CD4-positive, alpha-beta memory T cell (primary cell): ENCODE measurements at regions not wholly inside any gene's neighbourhood (a gene's known extent, or its start where the extent isn't known, plus 50 kb on each side); places are given as distances from the start of the nearest gene placed in this dataset.

ENCODE experiments used
- CTCF ChIA-PET: fragments of 350-600 bp; sonication (Branson Sonifier 250); formaldehyde crosslinking; loops from one replicate; lab custom pipeline; 2021; ENCODE audit warnings: inconsistent platforms; ENCODE audit not compliant: partially characterized antibody; lab: Charles Lee
- POLR2A ChIA-PET: fragments of 350-600 bp; sonication (Branson Sonifier 250); formaldehyde crosslinking; loops from one replicate; lab custom pipeline; 2021; ENCODE audit not compliant: partially characterized antibody; lab: Charles Lee
- DNase-seq, 5 donors: peaks; one replicate each; pipeline versions ENCODE4 v3.0.0 to v3.0.0-alpha.2; 2020 to 2022; ENCODE audit warnings: mixed read lengths in 1 of 5
- H3K27ac ChIP-seq: one replicate; pipeline ENCODE4 v1.7.0; 2013; ENCODE audit warnings: low read depth, low read length
- H3K27me3 ChIP-seq: 2 replicates; pipeline ENCODE4 v1.7.0; 2013; ENCODE audit warnings: mild to moderate bottlenecking, low read length, moderate library complexity; ENCODE audit not compliant: insufficient read depth
- H3K36me3 ChIP-seq: 2 replicates; pipeline ENCODE4 v1.7.0; 2013; ENCODE audit warnings: mild to moderate bottlenecking, low read length, moderate library complexity; ENCODE audit not compliant: insufficient read depth
- H3K4me1 ChIP-seq: 2 replicates; pipeline ENCODE4 v1.7.0; 2013; ENCODE audit warnings: mild to moderate bottlenecking, low read length, moderate library complexity; ENCODE audit not compliant: insufficient read depth
- H3K4me3 ChIP-seq, 2 donors: one replicate each; pipeline ENCODE4 v1.7.0; 2013; ENCODE audit warnings: low read length in 2 of 2, mild to moderate bottlenecking in 1 of 2
- H3K9me3 ChIP-seq, 2 donors: one replicate each; pipeline ENCODE4 v1.7.0; 2013; ENCODE audit warnings: low read length in 2 of 2, control low read depth in 1 of 2; ENCODE audit not compliant: control insufficient read depth in 1 of 2
- H3K27ac Mint-ChIP-seq, 7 donors: one replicate each; pipeline ENCODE4 v1.8.0; 2020 to 2021; ENCODE audit warnings: mixed read lengths in 7 of 7, mild to moderate bottlenecking in 6 of 7, inconsistent platforms in 3 of 7, moderate library complexity in 3 of 7
- H3K27me3 Mint-ChIP-seq, 2 donors: one replicate each; pipeline ENCODE4 v1.8.0; 2020 to 2021; ENCODE audit warnings: mixed read lengths in 2 of 2
- H3K36me3 Mint-ChIP-seq, 2 donors: one replicate each; pipeline ENCODE4 v1.8.0; 2020 to 2021; ENCODE audit warnings: mixed read lengths in 2 of 2, inconsistent platforms in 1 of 2, mild to moderate bottlenecking in 1 of 2
- H3K4me1 Mint-ChIP-seq, 4 donors: one replicate each; pipeline ENCODE4 v1.8.0; 2020 to 2021; ENCODE audit warnings: mixed read lengths in 4 of 4, mild to moderate bottlenecking in 1 of 4
- H3K4me3 Mint-ChIP-seq, 8 donors: one replicate each; pipeline ENCODE4 v1.8.0; 2020 to 2021; ENCODE audit warnings: mixed read lengths in 8 of 8, mild to moderate bottlenecking in 7 of 8, moderate library complexity in 6 of 8, inconsistent platforms in 3 of 8
- H3K9me3 Mint-ChIP-seq, 8 donors: one replicate each; pipeline ENCODE4 v1.8.0; 2020 to 2021; ENCODE audit warnings: mixed read lengths in 8 of 8, mild to moderate bottlenecking in 5 of 8, inconsistent platforms in 3 of 8, moderate library complexity in 1 of 8
- intact Hi-C: fragments of 100-400 bp; cut with micrococcal nuclease; formaldehyde crosslinking; loops from one replicate; pipeline ENCODE4 v1.15.1; 2023

DNA sequence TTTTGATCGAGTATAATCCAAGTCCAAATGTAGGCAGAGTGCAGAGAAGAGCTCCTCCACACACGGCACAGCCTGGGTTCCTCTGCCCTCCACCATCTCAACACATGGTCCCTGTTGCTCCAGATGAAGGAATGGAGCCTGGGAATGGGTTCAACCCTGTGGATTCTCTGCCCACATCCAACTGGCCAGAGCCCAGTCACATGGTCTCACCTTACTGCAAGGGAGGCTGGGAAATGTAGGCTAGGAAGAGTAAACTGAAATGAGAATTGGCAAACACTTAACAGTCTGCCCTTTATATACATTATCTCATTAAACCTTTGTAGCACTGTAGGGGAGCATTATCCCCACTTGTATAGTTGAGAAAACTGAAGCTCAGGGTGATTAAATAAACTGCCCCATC, 60.1 kb upstream of the RAB4A start:
- POLR2A ChIA-PET, result no interaction called here
- Histone ChIP-seq H3K36me3 (no peaks in the 10 kb centered on the region), H3K27me3 (no peaks in the 10 kb centered on the region), H3K27ac (no peak overlapping the region), H3K4me3 (no peak overlapping the region), H3K9me3 (no peaks in the 10 kb centered on the region), H3K4me1 (no peaks in the 10 kb centered on the region)
- intact Hi-C loops, result no loop called here
- Mint-ChIP-seq H3K27me3 (peaks cover 0 to 2% of the 10 kb centered on the region in 2 donors), H3K9me3 (peaks cover 0 to 2% (median 0%) of the 10 kb centered on the region in 8 donors), H3K4me1 (peaks cover 0 to 10% (median 0%) of the 10 kb centered on the region in 4 donors), H3K4me3 (no peak overlapping the region), H3K27ac (no peak overlapping the region), H3K36me3 (no peaks in the 10 kb centered on the region)
- no peak for DNase-seq
- CTCF ChIA-PET, result interaction anchor here (1.5 kb wide), 1 partner anchor 547 kb away, joined by 4 read pairs; no protein-coding TSS in a partner anchor

DNA sequence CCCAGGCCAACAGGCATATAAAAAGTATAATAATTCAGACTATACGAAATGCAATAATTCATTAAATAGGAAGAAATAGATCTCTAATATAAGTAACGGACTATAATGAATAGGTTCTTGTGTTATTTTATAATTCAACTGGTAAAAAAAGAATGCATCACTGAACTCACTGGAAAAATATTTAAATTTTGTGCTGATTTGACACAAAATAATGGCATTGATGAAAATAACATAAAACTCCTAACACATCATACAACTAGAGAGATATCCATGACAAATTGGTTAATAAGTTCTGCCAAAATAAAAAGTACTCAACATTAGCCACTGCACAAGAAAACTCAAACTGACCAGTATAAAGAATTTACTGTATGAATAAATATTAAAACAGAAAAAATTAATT, 57.1 kb upstream of the RAB4A start:
- no peak for DNase-seq
- no peaks in the 10 kb centered on the region for H3K36me3 Mint-ChIP-seq
- no peaks in the 10 kb centered on the region for H3K9me3 Mint-ChIP-seq
- POLR2A ChIA-PET, result no interaction called here
- intact Hi-C loops, result no loop called here
- Histone ChIP-seq H3K27ac (no peak overlapping the region), H3K27me3 (no peaks in the 10 kb centered on the region), H3K36me3 (no peaks in the 10 kb centered on the region), H3K9me3 (no peaks in the 10 kb centered on the region), H3K4me3 (no peak overlapping the region), H3K4me1 (no peaks in the 10 kb centered on the region)
- H3K4me3 Mint-ChIP-seq, result no peak overlapping the region
- CTCF ChIA-PET, result no interaction called here
- no peak overlapping the region for H3K27ac Mint-ChIP-seq
- peaks cover 0 to 2% (median 0%) of the 10 kb centered on the region in 4 donors for H3K4me1 Mint-ChIP-seq
- peaks cover 1 to 3% of the 10 kb centered on the region in 2 donors for H3K27me3 Mint-ChIP-seq

DNA sequence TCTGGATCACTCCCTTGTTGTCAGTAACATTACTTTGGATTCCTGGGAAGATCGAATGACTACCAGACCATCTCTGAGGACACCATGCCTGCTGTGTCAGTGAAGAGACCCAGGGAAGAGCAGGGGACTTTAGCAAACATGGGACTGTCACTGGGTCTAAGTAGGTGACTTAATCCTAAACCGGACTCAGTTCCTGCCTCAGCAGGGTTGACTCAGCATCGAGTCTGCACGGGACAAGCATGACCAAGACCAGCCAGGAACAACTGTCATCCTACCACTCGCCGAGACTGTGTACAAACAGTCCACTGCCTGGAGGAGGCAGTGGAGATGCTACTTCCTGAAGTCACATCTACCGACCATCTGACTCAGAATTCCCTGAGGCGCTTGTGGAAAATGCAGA, 53.2 kb upstream of the RAB4A start:
- Histone ChIP-seq H3K27me3 (no peaks in the 10 kb centered on the region), H3K4me3 (no peak overlapping the region), H3K4me1 (no peaks in the 10 kb centered on the region), H3K27ac (no peak overlapping the region), H3K9me3 (no peaks in the 10 kb centered on the region), H3K36me3 (no peaks in the 10 kb centered on the region)
- DNase-seq, result no peak
- ChIA-PET POLR2A (no interaction called here), CTCF (interaction anchor here (1.2 to 1.4 kb wide), 2 partner anchors 9 to 481 kb away, joined by 3 to 6 read pairs; no protein-coding TSS in a partner anchor)
- Mint-ChIP-seq H3K4me1 (peaks cover 0 to 3% (median 2%) of the 10 kb centered on the region in 4 donors), H3K27ac (no peak overlapping the region), H3K27me3 (peaks cover 1 to 3% of the 10 kb centered on the region in 2 donors), H3K4me3 (no peak overlapping the region), H3K9me3 (no peaks in the 10 kb centered on the region), H3K36me3 (no peaks in the 10 kb centered on the region)
- intact Hi-C loops, result no loop called here

DNA sequence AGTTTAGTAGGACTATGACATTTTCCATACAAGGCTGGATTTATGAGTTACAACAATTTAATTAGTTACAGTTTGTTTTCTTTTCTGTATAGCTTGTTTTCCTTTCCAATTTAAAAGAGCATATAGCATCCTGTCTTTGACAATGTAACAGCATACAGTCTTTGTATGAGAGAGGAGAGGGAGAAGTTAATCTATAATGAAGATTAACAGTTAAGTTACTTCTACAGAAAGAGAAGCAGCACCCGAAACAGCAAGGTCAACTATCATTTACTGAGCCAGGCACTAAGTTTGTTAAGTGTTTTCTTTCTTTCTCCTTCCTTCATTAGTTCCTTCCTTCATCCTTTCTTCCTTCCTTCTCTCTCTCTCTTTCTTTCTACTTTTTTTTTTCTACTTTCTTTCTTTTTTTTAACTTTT, 52.3 kb upstream of the RAB4A start:
- Mint-ChIP-seq H3K4me3 (no peak overlapping the region), H3K27ac (no peak overlapping the region), H3K27me3 (peaks cover 1 to 3% of the 10 kb centered on the region in 2 donors), H3K9me3 (no peaks in the 10 kb centered on the region), H3K36me3 (no peaks in the 10 kb centered on the region), H3K4me1 (peaks cover 0 to 3% (median 2%) of the 10 kb centered on the region in 4 donors)
- no peak overlapping the region for H3K4me3 ChIP-seq
- no peaks in the 10 kb centered on the region for H3K36me3 ChIP-seq
- H3K27me3 ChIP-seq, result no peaks in the 10 kb centered on the region
- no peaks in the 10 kb centered on the region for H3K4me1 ChIP-seq
- no peak for DNase-seq
- no peak overlapping the region for H3K27ac ChIP-seq
- no peaks in the 10 kb centered on the region for H3K9me3 ChIP-seq
- CTCF ChIA-PET, result interaction anchor here (1.2 to 1.4 kb wide), 2 partner anchors 9 to 482 kb away, joined by 3 to 6 read pairs; no protein-coding TSS in a partner anchor
- POLR2A ChIA-PET, result no interaction called here
- intact Hi-C loops, result no loop called here

DNA sequence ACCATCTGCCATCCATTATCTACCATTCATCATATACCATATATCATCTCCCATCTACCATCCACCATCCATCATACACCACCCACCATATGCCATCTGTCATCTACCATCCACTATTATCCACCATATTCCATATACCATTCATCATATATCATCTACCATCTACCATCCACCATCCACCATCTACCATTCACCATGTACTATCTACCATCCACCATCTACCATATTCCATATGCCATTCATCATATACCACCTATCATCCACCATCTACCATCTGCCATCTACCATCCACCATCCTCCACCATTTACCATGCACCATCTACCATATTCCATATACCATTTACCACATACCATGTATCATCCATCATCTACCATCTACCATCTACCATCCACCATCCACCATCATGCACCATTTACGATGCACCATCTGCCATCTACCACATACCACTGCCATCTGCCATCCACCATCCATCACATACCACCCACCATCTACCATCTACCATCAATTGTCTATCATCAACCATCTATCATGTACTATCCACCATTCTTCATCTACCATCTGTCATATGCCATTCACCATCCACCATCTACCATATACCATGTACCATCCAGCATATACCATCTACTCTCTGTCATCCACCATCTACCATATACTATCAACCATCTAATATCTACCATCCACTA, 50.6 kb upstream of the RAB4A start:
- intact Hi-C loops, result no loop called here
- Histone ChIP-seq H3K27me3 (no peaks in the 10 kb centered on the region), H3K27ac (no peak overlapping the region), H3K4me1 (no peaks in the 10 kb centered on the region), H3K4me3 (no peak overlapping the region), H3K36me3 (no peaks in the 10 kb centered on the region), H3K9me3 (no peaks in the 10 kb centered on the region)
- no peak overlapping the region for H3K27ac Mint-ChIP-seq
- CTCF ChIA-PET, result no interaction called here
- no peaks in the 10 kb centered on the region for H3K36me3 Mint-ChIP-seq
- no peaks in the 10 kb centered on the region for H3K9me3 Mint-ChIP-seq
- H3K27me3 Mint-ChIP-seq, result peaks cover 1 to 3% of the 10 kb centered on the region in 2 donors
- DNase-seq, result no peak
- H3K4me1 Mint-ChIP-seq, result peaks cover 0 to 3% (median 2%) of the 10 kb centered on the region in 4 donors
- H3K4me3 Mint-ChIP-seq, result no peak overlapping the region
- POLR2A ChIA-PET, result no interaction called here

DNA sequence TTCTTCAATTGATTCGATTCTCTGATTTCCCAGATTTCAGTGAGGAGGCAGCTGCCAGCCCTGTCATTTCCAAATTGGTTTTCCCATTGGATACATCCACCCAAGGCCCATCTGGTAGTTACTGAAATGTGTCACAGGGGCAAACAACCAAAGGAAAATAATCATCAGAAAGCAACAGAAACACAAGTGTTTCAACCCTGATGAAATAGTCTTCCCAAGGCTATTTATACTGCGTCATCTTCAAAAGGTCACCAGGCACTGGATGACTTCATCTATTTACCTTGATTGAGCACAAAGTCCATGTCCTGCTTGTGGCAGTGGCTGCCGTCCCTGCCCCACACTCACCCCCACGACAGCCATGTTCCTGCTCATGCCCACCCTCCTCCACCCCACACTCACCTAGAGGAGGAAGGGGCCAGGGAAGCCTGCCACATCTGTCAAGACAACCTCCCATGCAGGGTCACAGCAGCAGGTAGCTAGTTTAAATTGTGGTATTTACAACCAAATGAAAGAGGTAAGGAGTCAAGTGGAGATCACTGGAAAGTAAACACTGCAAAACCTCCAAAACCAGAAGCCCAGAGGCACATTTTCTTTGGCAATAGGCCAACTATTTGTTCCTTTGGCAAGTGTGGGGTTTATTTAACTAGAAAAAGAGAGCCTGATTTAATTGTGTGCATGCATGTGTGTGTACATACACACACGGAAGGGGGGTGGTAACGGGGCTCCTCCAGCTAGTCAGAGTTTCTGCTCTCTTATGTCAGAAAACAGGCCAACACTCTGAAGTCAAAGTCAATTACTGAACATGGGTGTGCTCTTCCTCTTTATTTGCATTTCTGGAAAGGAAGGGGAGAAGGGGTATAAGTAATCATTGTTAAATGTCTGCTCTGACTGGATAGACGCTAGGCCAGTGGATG, 49.5 kb upstream of the RAB4A start:
- Histone ChIP-seq H3K4me1 (no peaks in the 10 kb centered on the region), H3K36me3 (no peaks in the 10 kb centered on the region), H3K4me3 (no peak overlapping the region), H3K27ac (no peak overlapping the region), H3K27me3 (no peaks in the 10 kb centered on the region), H3K9me3 (no peaks in the 10 kb centered on the region)
- DNase-seq, result no peak
- H3K36me3 Mint-ChIP-seq, result no peaks in the 10 kb centered on the region
- CTCF ChIA-PET, result no interaction called here
- POLR2A ChIA-PET, result no interaction called here
- intact Hi-C loops, result no loop called here
- H3K27me3 Mint-ChIP-seq, result peaks cover 1 to 3% of the 10 kb centered on the region in 2 donors
- H3K27ac Mint-ChIP-seq, result no peak overlapping the region
- H3K4me1 Mint-ChIP-seq, result peaks cover 0 to 3% (median 2%) of the 10 kb centered on the region in 4 donors
- H3K9me3 Mint-ChIP-seq, result no peaks in the 10 kb centered on the region
- H3K4me3 Mint-ChIP-seq, result no peak overlapping the region
